OCI-LY7 (cell line): ENCODE measurements at regions not wholly inside any gene's neighbourhood (a gene's known extent, or its start where the extent isn't known, plus 50 kb on each side); places are given as distances from the start of the nearest gene placed in this dataset.
"Not testable (repeated sequence)": the region's sequence is repeated elsewhere in the genome, so short reads cannot be mapped to it uniquely, and the experiment has no call there.

Source experiments
- BruUV-seq: library from RNA; stranded (reverse); fragments of 400-500 nt; replicated peaks from 2 replicates; lab custom pipeline; 2021; lab: Mats Ljungman, UMichigan
- CTCF ChIA-PET: fragments of 300-600 bp; sonication (Branson Sonifier 250); formaldehyde crosslinking; loops from one replicate; lab custom pipeline; 2022; ENCODE audit warnings: antibody characterized with exemption; ENCODE audit not compliant: unreplicated experiment; lab: Charles Lee
- POLR2A ChIA-PET: fragments of 300-600 bp; sonication (Branson Sonifier 250); formaldehyde crosslinking; loops from one replicate; lab custom pipeline; 2022; ENCODE audit warnings: antibody characterized with exemption; lab: Charles Lee
- DNase-seq: peaks from one replicate; pipeline ENCODE4 v3.0.0-alpha.2; 2015; ENCODE audit warnings: low spot score
- H2AFZ ChIP-seq: fragments of 200-600 bp; sonication (generic), shearing (Covaris generic); 2 replicates; pipeline ENCODE4 v1.6.1; 2014; ENCODE audit warnings: mild to moderate bottlenecking, antibody characterized with exemption, low read length, moderate library complexity
- H3K27ac ChIP-seq: fragments of 200-600 bp; sonication (generic); 2 replicates; pipeline ENCODE4 v1.5.1; 2014; ENCODE audit warnings: mixed run types, low read depth, mild to moderate bottlenecking, moderate library complexity, low read length, inconsistent platforms; ENCODE audit not compliant: poor library complexity, severe bottlenecking
- H3K36me3 ChIP-seq: fragments of 200-600 bp; sonication (generic); 2 replicates; pipeline ENCODE4 v1.6.1; 2014; ENCODE audit warnings: mild to moderate bottlenecking, antibody characterized with exemption, low read length, moderate library complexity, mixed read lengths; ENCODE audit not compliant: insufficient read depth
- H3K4me1 ChIP-seq: fragments of 200-600 bp; sonication (generic); 2 replicates; pipeline ENCODE4 v1.5.1; 2014; ENCODE audit warnings: mild to moderate bottlenecking, low read length; ENCODE audit not compliant: insufficient read depth, poor library complexity, severe bottlenecking
- H3K4me2 ChIP-seq: fragments of 200-600 bp; sonication (generic); 2 replicates; pipeline ENCODE4 v1.6.1; 2014; ENCODE audit warnings: mild to moderate bottlenecking, low read length
- H3K4me3 ChIP-seq: fragments of 200-600 bp; sonication (generic); 2 replicates; pipeline ENCODE4 v1.5.1; 2014; ENCODE audit warnings: mild to moderate bottlenecking, low read depth, low read length; ENCODE audit not compliant: poor library complexity, severe bottlenecking
- H3K79me2 ChIP-seq: fragments of 200-600 bp; sonication (generic); 2 replicates; pipeline ENCODE4 v1.6.1; 2016; ENCODE audit warnings: low read depth, mild to moderate bottlenecking, low read length, moderate library complexity, mixed read lengths; ENCODE audit not compliant: insufficient read depth
- H3K9me2 ChIP-seq: fragments of 200-600 bp; sonication (generic); 2 replicates; pipeline ENCODE4 v1.6.1; 2016; ENCODE audit warnings: mild to moderate bottlenecking, low read length, mixed read lengths; ENCODE audit not compliant: insufficient read depth
- H3K9me3 ChIP-seq: fragments of 200-600 bp; sonication (generic); 2 replicates; pipeline ENCODE4 v1.6.1; 2014; ENCODE audit warnings: mild to moderate bottlenecking, mixed run types, low read length, mixed read lengths
- H4K20me1 ChIP-seq: fragments of 200-600 bp; sonication (generic); 2 replicates; pipeline ENCODE4 v1.6.1; 2014; ENCODE audit warnings: mild to moderate bottlenecking, antibody characterized with exemption, low read length, moderate library complexity, mixed read lengths; ENCODE audit not compliant: insufficient read depth
- intact Hi-C: fragments of 100-400 bp; cut with micrococcal nuclease; formaldehyde crosslinking; loops from one replicate; pipeline ENCODE4 v1.10.0; 2022; ENCODE audit not compliant: unreplicated experiment

GRCh38 chr9:62808081-62808480 is 1618.2 kb downstream of the SPATA31A7 start:
- H3K4me3 ChIP-seq, H3K27ac ChIP-seq, H3K36me3 ChIP-seq, DNase-seq, H3K9me3 ChIP-seq, H3K4me1 ChIP-seq, CTCF ChIA-PET, H3K9me2 ChIP-seq, POLR2A ChIA-PET, H3K79me2 ChIP-seq, BruUV-seq, H3K4me2 ChIP-seq, H4K20me1 ChIP-seq, H2AFZ ChIP-seq, intact Hi-C loops: not testable (repeated sequence)

DNA sequence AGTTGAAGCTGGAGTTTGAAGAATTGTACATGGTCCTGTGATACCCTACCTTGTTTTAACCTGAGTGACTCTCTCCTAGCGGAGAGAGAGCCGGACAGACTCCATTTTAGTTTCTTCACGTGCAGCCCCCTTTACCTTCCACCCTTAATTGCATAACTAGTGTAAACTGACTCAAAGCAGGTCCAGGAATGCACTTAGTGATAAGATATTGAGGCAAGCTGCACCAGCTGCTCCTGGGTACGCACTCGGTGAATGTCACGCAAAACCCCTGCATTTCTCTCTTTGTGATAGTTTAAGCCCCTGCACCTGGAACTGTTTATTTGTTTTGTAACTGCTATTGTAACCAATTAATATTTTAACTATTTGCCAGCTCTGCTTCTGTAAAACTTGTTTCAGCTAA is 1620.5 kb downstream of the SPATA31A7 start:
- H3K9me3 ChIP-seq, H3K79me2 ChIP-seq, H3K9me2 ChIP-seq, intact Hi-C loops, H3K4me2 ChIP-seq, H3K27ac ChIP-seq, H3K36me3 ChIP-seq, CTCF ChIA-PET, BruUV-seq, H2AFZ ChIP-seq, POLR2A ChIA-PET, H4K20me1 ChIP-seq, H3K4me1 ChIP-seq, DNase-seq, H3K4me3 ChIP-seq: not testable (repeated sequence)

DNA sequence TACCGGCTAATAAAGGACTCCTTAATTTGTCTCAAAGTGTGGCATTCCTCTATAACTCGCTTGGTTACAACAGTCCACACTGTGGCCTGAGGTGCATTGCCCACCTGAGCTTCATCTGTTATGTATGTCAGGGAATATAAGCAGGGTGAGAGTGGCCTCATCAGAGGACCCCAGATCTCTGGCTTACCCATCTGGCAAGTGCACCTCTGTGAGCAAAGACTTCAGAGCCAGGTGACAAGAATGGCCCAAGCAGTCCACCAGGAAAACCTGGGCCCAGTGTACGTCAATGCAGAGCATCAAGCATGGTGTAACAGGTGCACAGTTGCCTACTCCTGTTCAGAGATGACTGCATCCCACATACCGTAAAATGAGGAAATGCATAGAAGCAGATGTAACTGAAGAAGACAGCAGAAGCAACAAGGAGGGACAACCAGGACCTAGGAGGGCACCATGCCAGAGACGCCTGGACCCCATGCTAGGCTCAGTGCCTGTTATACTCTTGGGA is 1621.0 kb downstream of the SPATA31A7 start:
- H3K79me2 ChIP-seq, CTCF ChIA-PET, H2AFZ ChIP-seq, H3K4me1 ChIP-seq, H3K27ac ChIP-seq, H3K36me3 ChIP-seq, BruUV-seq, H4K20me1 ChIP-seq, intact Hi-C loops, POLR2A ChIA-PET, H3K9me2 ChIP-seq, DNase-seq, H3K4me2 ChIP-seq, H3K9me3 ChIP-seq, H3K4me3 ChIP-seq: not testable (repeated sequence)

DNA sequence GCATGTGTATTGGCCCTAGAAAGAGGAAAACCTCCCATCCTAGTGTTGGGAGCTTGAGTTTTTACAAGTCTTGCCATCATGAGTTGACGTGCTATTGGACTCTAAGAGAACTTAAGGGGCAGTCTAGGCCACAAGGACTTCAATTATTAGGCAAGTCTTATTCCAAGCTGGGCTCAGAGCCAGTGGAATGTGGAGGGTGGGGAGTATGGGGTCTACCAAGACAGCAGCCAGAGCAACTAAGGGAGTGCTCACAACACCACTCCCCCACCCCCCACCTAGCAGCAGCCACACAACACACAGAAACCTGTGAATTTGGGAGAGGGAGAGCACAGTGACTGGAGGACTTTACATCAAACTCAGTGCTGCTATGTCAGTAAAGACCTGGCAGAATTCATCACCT is 1625.6 kb downstream of the SPATA31A7 start:
- intact Hi-C loops, H3K79me2 ChIP-seq, H3K27ac ChIP-seq, CTCF ChIA-PET, H3K4me1 ChIP-seq, DNase-seq, H3K9me2 ChIP-seq, H3K4me3 ChIP-seq, H2AFZ ChIP-seq, H3K36me3 ChIP-seq, H3K4me2 ChIP-seq, POLR2A ChIA-PET, H3K9me3 ChIP-seq, BruUV-seq, H4K20me1 ChIP-seq: not testable (repeated sequence)

GRCh38 chr9:62816331-62816730 is 1626.5 kb downstream of the SPATA31A7 start:
- H3K9me3 ChIP-seq, DNase-seq, BruUV-seq, H3K9me2 ChIP-seq, POLR2A ChIA-PET, H3K4me3 ChIP-seq, H4K20me1 ChIP-seq, H3K27ac ChIP-seq, H3K36me3 ChIP-seq, CTCF ChIA-PET, H3K79me2 ChIP-seq, intact Hi-C loops, H3K4me2 ChIP-seq, H2AFZ ChIP-seq, H3K4me1 ChIP-seq: not testable (repeated sequence)

GRCh38 chr9:62817214-62817613 is 1627.4 kb downstream of the SPATA31A7 start:
- H3K79me2 ChIP-seq, DNase-seq, intact Hi-C loops, H3K4me1 ChIP-seq, H3K9me3 ChIP-seq, H3K4me3 ChIP-seq, H3K36me3 ChIP-seq, POLR2A ChIA-PET, H3K27ac ChIP-seq, H3K9me2 ChIP-seq, CTCF ChIA-PET, H4K20me1 ChIP-seq, H2AFZ ChIP-seq, BruUV-seq, H3K4me2 ChIP-seq: not testable (repeated sequence)

DNA sequence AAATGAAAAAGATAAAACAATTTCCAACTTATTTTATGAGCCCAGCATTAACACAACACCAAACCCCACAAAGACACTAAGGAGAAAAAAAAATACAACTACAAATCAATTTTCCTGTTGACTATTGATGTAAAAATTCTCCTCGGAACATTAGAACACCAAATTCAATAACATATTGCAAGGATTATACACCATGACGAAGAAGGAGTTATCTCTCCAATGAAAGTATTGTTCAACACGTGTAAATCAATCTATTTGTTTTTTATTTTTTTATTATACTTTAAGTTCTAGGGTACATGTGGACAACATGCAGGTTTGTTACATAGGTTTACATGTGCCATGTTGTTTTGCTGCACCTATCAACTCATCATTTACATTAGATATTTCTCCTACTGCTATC is 1632.3 kb downstream of the SPATA31A7 start:
- H3K36me3 ChIP-seq, H3K27ac ChIP-seq, DNase-seq, H3K9me2 ChIP-seq, H3K4me2 ChIP-seq, intact Hi-C loops, H3K4me3 ChIP-seq, H3K79me2 ChIP-seq, H3K4me1 ChIP-seq, H4K20me1 ChIP-seq, H2AFZ ChIP-seq, BruUV-seq, H3K9me3 ChIP-seq, POLR2A ChIA-PET, CTCF ChIA-PET: not testable (repeated sequence)
